Activated T-cell treated with anti-CD3 and anti-CD28 coated beads, Interleukin-2, amount 50 U/mL, for 24 hours (primary cell): ENCODE measurements at regions not wholly inside any gene's neighbourhood (a gene's known extent, or its start where the extent isn't known, plus 50 kb on each side); places are given as distances from the start of the nearest gene placed in this dataset.

Experiments
- DNase-seq: peaks from one replicate; pipeline ENCODE4 v3.0.0-alpha.2; 2020
- H3K27ac Mint-ChIP-seq: 2 replicates; pipeline ENCODE4 v1.8.0; 2020; ENCODE audit warnings: mild to moderate bottlenecking, mixed read lengths
- H3K27me3 Mint-ChIP-seq: 2 replicates; pipeline ENCODE4 v1.8.0; 2020; ENCODE audit warnings: mixed read lengths
- H3K36me3 Mint-ChIP-seq: 2 replicates; pipeline ENCODE4 v1.8.0; 2020; ENCODE audit warnings: low read depth, mixed read lengths
- H3K4me1 Mint-ChIP-seq: 2 replicates; pipeline ENCODE4 v1.8.0; 2020; ENCODE audit warnings: low read depth, mixed read lengths
- H3K4me3 Mint-ChIP-seq: 2 replicates; pipeline ENCODE4 v1.8.0; 2020; ENCODE audit warnings: mild to moderate bottlenecking, moderate library complexity, mixed read lengths
- H3K9me3 Mint-ChIP-seq: 2 replicates; pipeline ENCODE4 v1.8.0; 2020; ENCODE audit warnings: mixed read lengths

DNA sequence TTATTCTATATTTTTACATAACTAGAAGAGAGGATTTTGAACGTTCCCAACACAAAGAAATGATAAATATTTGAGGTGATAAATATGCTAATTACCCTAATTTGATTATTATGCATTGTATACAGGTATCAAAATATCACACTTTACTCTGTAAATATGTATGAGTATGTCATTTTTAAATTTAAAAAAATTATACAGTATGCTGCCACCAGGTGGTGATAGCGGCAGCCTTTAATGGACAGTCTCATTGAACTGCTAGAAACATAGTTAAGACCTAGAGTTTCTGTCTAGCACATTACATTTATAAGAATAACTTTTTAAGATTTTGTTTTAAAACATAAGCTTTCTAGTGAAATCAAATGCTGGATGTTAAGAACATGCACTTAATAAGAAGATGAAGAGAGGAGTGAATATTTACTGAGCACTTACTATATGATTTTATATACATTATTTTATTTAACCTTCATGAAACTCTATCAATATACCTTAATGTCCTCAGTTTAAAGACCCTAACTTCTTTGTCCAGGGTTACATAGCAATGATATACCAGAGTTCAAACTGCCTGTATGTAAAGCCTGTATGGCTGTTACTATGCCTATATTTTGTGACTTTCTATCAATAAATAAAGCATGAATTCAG lies 207.1 kb downstream of the NUF2 start:
- Mint-ChIP-seq H3K4me1 (no peaks in the 10 kb centered on the region), H3K27me3 (no peaks in the 10 kb centered on the region), H3K4me3 (no peak overlapping the region), H3K36me3 (no peaks in the 10 kb centered on the region), H3K9me3 (no peaks in the 10 kb centered on the region), H3K27ac (no peak overlapping the region)
- no peak for DNase-seq

DNA sequence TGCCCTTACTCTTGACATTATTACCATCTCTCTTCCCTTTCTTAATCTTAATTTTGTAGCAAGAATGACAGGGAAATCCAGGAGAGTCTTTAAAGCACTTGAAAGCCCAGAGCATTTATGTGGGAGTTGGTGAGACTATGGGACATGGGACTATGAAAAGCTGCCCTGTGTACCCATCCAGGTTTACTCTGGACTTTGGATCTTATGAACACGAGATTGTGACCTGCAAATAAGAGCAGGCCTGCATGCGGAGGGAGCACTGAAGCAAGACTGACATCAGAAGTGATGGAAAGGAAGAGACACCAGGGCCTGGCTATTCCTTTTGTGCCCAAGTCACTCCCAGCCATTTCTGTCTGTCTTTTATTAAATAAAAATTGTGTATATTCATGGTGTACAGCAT lies 209.6 kb downstream of the NUF2 start:
- no peak overlapping the region for H3K4me3 Mint-ChIP-seq
- no peak overlapping the region for H3K27ac Mint-ChIP-seq
- H3K27me3 Mint-ChIP-seq = no peaks in the 10 kb centered on the region
- H3K9me3 Mint-ChIP-seq = no peaks in the 10 kb centered on the region
- DNase-seq = no peak
- no peaks in the 10 kb centered on the region for H3K4me1 Mint-ChIP-seq
- no peaks in the 10 kb centered on the region for H3K36me3 Mint-ChIP-seq

DNA sequence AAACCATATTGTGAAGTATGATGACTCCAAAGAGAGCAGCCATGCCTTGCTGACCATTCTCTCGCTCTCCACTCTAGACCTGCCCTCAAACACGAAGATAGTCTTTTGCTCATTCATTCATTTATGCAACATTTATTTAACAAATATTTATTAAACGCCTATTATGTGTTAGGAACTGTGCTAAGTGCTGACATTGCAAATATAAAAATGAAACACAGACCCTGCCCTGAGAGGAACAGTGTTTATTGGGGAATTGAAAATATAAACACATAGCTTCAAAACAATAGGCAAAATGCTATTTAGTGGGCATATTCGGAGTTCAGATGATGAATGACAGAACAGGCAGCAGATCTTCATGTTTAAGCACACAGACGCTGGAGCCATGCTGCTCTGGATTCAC lies 213.6 kb downstream of the NUF2 start:
- DNase-seq = no peak
- Mint-ChIP-seq H3K4me1 (no peaks in the 10 kb centered on the region), H3K27ac (no peak overlapping the region), H3K27me3 (no peaks in the 10 kb centered on the region), H3K36me3 (no peaks in the 10 kb centered on the region), H3K4me3 (no peak overlapping the region), H3K9me3 (no peaks in the 10 kb centered on the region)

DNA sequence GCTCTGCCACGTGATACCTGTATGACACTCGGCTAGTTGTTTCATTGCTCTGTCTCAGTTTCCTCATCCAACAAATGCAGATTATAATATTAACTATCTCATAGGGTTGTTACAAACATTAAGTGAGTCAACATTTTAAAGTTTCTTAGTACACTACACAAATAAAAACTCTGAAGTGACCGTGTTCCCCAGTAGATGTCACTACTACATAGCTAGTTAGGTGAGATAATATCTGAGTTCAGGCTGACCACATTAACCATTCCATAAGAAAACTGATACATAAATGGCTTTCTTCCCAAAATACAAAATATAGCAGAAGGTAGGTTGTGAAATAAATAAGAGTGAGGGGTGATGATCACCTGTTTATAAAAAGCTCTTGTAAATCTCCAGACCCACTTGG lies 214.1 kb downstream of the NUF2 start:
- DNase-seq = no peak
- Mint-ChIP-seq H3K27me3 (no peaks in the 10 kb centered on the region), H3K27ac (no peak overlapping the region), H3K4me3 (no peak overlapping the region), H3K4me1 (no peaks in the 10 kb centered on the region), H3K36me3 (no peaks in the 10 kb centered on the region), H3K9me3 (no peaks in the 10 kb centered on the region)

DNA sequence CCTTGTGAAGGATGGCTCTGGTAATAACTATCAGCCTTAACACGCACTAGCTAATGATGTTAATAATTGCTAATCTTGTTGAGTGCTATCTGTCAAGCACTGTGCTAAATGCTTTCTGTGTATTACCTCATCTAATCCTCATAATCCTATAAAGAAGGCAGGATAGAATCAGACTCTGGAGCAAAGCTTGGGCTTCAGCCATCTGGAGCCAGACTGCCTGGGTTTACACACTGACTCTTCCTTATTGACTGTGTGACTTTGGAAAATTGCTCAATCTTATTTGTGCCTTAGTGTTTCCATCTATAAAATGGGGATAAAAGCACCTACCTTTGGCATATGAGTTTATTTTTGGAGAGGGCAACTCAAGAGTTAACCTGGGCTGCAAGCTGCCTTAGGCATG lies 216.1 kb downstream of the NUF2 start:
- Mint-ChIP-seq H3K4me3 (no peak overlapping the region), H3K36me3 (no peaks in the 10 kb centered on the region), H3K27me3 (no peaks in the 10 kb centered on the region), H3K27ac (no peak overlapping the region), H3K4me1 (no peaks in the 10 kb centered on the region), H3K9me3 (no peaks in the 10 kb centered on the region)
- no peak for DNase-seq

DNA sequence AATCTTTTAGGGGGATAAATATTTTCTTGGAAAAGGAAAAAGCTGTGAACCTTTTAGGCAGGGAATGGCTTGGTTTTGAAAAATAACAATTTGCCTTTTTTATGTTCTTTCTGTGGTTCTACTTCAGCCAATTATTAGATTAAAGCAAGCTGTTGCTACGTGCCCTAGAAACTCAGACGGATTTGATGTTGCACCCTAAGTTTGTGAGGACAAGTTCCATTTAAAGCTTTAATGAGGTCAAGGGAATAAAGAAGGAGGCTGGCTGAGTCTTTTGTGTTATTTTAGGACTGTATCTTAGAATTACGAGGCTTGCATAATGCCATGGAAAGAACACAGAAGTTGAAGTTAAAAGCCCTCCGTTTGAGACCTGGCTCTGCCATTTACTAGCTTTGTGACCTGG lies 216.9 kb downstream of the NUF2 start:
- no peak overlapping the region for H3K4me3 Mint-ChIP-seq
- no peaks in the 10 kb centered on the region for H3K4me1 Mint-ChIP-seq
- no peaks in the 10 kb centered on the region for H3K27me3 Mint-ChIP-seq
- H3K27ac Mint-ChIP-seq = no peak overlapping the region
- DNase-seq = no peak
- H3K9me3 Mint-ChIP-seq = no peaks in the 10 kb centered on the region
- H3K36me3 Mint-ChIP-seq = no peaks in the 10 kb centered on the region

DNA sequence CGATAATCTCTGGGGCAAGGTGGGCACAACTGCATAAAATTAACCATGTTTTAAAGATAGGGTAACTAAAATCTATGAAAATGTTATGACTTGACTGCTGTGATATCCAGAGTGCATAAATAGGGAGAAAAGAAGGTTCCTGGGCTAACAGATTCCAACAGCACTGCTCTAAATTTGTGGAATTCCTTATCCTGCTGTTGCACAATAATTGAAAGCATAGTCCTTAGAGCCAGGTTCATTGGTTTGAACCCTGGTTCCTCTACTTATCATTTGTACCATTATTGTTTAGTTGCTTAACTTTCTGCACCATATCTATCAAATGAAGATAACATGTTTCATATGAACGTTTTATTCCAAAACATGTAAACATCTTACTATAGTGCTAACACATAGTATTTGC lies 219.0 kb downstream of the NUF2 start:
- H3K27ac Mint-ChIP-seq = no peak overlapping the region
- no peaks in the 10 kb centered on the region for H3K9me3 Mint-ChIP-seq
- H3K4me1 Mint-ChIP-seq = no peaks in the 10 kb centered on the region

DNA sequence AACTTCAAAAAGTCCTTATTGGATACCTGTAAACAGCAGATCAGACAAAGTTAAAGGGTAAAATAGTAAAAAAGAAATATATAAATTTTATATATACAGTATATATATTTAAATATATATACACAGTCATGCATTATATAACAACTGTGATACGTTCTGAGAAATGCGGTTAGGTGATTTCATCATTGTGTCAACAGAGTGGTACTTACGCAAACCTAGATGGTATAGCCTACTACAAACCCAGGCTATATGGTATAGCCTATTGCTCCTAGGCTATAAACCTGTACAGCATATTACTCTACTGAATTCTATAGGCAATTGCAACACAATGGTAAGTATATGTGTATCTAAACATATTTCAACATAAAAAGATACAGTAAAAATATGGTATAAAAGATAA lies 222.7 kb downstream of the NUF2 start:
- Mint-ChIP-seq H3K36me3 (no peaks in the 10 kb centered on the region), H3K27ac (no peak overlapping the region), H3K4me3 (no peak overlapping the region), H3K9me3 (peaks cover 6% of the 10 kb centered on the region), H3K27me3 (no peaks in the 10 kb centered on the region), H3K4me1 (no peaks in the 10 kb centered on the region)
- DNase-seq = no peak

More for the DNA sequence above, 219.0 kb downstream of the NUF2 start:
- no peak for DNase-seq
- Mint-ChIP-seq H3K27me3 (no peaks in the 10 kb centered on the region), H3K36me3 (no peaks in the 10 kb centered on the region), H3K4me3 (no peak overlapping the region)

DNA sequence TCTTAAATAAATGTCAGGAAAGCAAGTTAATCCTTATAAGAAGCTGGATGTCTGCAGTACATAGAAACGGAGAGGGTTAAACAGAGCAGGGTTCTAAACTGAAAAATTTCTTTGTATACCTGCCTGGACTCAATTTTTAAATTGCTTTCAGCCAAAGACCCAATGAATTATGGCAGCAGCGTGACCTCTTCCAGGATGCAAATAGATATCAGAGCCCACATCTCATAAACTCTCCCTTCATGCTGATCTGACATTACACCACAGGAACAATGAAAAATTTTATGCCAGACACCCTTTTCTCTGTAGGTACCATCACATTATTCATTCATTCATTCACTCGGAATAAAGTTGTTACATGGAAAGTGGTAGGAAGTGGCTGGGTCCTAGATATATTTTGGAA lies 236.4 kb downstream of the NUF2 start:
- no peaks in the 10 kb centered on the region for H3K9me3 Mint-ChIP-seq
- no peaks in the 10 kb centered on the region for H3K27me3 Mint-ChIP-seq
- no peak for DNase-seq
- no peak overlapping the region for H3K4me3 Mint-ChIP-seq
- H3K27ac Mint-ChIP-seq = no peak overlapping the region
- H3K4me1 Mint-ChIP-seq = no peaks in the 10 kb centered on the region
- H3K36me3 Mint-ChIP-seq = no peaks in the 10 kb centered on the region

DNA sequence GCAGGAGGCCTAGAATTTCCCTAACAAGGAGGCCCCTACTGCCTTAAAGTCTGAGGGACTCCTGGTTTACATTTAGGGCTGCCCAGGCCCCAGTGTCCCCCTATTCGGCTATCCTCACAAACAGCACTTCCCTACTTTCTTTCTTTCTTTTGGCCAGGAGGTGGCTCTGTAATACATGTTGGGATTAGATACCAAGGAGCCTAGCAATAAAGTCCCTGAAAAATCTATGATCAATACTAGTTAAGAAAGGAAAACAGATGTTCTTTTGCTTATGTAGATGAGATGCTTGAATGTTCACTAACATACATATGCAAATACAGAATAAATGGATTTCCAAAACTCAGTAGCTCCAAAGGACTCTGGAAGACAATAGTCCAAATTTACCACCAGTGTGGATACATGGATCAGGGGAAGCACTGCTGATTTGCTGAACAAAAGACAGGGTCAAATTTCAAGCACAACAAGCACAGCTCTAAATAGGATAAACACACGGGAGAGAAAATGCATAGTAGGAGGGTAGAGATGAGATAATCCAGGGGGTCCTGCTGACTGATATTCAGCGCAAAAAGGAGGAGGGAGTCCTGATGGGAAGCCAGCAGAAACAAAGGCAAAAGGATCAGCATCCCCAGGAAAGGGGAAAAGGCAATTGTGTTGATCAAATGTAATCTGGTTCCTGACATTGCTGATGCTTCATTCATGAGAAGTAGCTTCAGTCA lies 240.0 kb downstream of the NUF2 start:
- DNase-seq = no peak
- no peak overlapping the region for H3K4me3 Mint-ChIP-seq
- no peaks in the 10 kb centered on the region for H3K36me3 Mint-ChIP-seq
- no peaks in the 10 kb centered on the region for H3K27me3 Mint-ChIP-seq
- H3K27ac Mint-ChIP-seq = no peak overlapping the region
- no peaks in the 10 kb centered on the region for H3K9me3 Mint-ChIP-seq
- no peaks in the 10 kb centered on the region for H3K4me1 Mint-ChIP-seq

DNA sequence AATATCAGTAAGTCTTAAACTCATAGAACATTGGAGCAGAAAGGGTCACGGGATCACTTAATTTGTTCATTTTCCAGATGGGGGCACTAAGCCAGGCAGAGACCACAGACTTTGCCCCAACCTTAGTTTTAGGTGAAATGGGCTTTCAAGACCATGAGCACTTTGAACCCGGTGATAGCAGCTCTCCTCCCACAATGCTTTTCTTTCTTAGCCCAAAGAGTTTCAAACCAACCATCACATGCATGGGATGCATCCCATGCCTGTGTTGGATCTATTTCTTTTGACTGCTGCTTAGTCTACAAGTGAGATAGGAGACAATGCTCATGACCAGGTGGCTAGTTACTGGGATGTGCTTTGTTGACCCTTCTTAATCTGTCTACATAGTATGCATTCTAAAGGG lies 240.6 kb downstream of the NUF2 start:
- Mint-ChIP-seq H3K9me3 (no peaks in the 10 kb centered on the region), H3K4me1 (no peaks in the 10 kb centered on the region), H3K27ac (no peak overlapping the region), H3K27me3 (no peaks in the 10 kb centered on the region), H3K4me3 (no peak overlapping the region), H3K36me3 (no peaks in the 10 kb centered on the region)
- no peak for DNase-seq

DNA sequence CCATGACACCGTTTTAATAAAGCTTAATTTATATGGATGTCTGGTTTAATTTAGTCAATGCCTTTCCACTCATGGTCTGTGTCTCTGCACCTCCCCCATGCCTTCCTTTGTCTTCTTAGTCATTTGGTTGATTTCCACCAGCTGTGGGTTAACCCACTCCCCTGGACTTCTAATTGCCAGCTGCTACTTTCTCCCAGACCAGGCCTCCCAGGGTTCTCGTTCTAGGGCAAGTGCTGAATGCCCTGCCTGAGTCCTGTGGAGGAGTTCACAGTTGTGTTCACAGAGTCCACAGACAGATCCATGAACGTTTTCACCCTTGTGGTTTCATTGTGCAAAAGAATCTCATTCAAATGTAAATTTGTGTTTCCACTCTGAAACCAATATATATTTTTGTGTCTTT lies 243.4 kb downstream of the NUF2 start:
- H3K36me3 Mint-ChIP-seq = no peaks in the 10 kb centered on the region
- H3K9me3 Mint-ChIP-seq = no peaks in the 10 kb centered on the region
- no peak for DNase-seq

DNA sequence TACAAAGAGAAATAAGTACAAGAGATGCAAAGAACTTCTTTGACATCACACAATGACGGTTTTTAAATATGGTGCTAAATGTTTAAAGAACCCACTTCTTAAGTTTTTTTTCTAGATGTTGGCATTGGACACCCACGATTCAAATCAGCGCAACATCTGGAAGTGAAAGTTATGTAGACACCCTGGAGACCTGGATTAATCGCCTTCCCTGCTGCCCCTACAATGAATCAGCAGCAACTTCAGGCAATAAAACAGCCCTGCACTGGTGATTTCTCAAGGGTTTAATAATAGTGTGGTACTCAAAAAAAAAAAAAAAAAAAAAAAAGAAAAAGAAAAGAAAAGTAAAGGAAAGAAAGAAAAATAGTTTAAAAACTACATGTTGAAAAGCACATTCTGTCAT lies 248.3 kb downstream of the NUF2 start:
- no peak overlapping the region for H3K4me3 Mint-ChIP-seq
- H3K9me3 Mint-ChIP-seq = no peaks in the 10 kb centered on the region
- H3K4me1 Mint-ChIP-seq = no peaks in the 10 kb centered on the region
- no peak for DNase-seq
- no peaks in the 10 kb centered on the region for H3K27me3 Mint-ChIP-seq
- no peaks in the 10 kb centered on the region for H3K36me3 Mint-ChIP-seq
- H3K27ac Mint-ChIP-seq = no peak overlapping the region

More for the DNA sequence above, 243.4 kb downstream of the NUF2 start:
- Mint-ChIP-seq H3K4me1 (no peaks in the 10 kb centered on the region), H3K4me3 (no peak overlapping the region), H3K27me3 (no peaks in the 10 kb centered on the region), H3K27ac (no peak overlapping the region)

DNA sequence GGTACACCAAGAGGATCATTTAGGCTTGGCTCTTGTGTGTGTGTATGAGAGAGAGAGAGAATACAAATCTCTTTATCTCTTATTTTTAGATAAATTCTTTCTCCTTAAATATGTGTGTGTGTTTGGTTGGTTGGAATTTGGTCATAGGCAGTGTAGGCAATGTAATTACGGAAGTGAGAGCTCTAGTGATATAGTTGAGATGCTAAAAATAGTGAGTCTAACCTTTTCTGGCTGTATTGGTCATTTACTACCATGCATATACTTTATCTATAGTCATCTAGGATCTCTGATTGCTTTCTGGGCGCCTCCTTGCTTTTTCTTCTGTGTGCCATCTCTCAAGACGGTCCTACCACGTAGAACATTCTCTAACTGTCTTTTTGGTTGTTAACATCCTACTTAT lies 250.2 kb downstream of the NUF2 start:
- Mint-ChIP-seq H3K36me3 (no peaks in the 10 kb centered on the region), H3K27ac (no peak overlapping the region), H3K4me1 (no peaks in the 10 kb centered on the region), H3K4me3 (no peak overlapping the region), H3K9me3 (no peaks in the 10 kb centered on the region), H3K27me3 (no peaks in the 10 kb centered on the region)
- no peak for DNase-seq

DNA sequence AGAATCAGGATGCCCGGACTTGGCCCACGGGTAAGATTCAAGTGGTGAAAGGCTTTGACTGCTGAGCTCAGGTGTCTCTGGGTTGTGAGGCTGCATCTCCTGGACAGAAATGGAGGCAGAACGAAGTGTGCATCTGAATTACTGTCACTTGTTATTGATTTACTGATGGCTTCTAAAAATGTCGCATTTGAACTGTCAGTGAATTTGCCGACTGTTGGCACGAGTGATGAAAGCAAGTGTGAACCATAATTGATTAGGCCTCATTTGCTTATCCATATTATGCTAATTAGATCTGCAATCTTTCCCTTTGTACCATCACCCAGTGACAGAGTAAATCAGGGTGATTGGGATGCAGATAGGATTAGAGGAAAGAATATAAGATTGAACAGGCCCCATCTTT lies 252.4 kb downstream of the NUF2 start:
- Mint-ChIP-seq H3K36me3 (no peaks in the 10 kb centered on the region), H3K4me1 (no peaks in the 10 kb centered on the region), H3K27me3 (no peaks in the 10 kb centered on the region), H3K27ac (no peak overlapping the region), H3K9me3 (no peaks in the 10 kb centered on the region), H3K4me3 (no peak overlapping the region)
- no peak for DNase-seq

DNA sequence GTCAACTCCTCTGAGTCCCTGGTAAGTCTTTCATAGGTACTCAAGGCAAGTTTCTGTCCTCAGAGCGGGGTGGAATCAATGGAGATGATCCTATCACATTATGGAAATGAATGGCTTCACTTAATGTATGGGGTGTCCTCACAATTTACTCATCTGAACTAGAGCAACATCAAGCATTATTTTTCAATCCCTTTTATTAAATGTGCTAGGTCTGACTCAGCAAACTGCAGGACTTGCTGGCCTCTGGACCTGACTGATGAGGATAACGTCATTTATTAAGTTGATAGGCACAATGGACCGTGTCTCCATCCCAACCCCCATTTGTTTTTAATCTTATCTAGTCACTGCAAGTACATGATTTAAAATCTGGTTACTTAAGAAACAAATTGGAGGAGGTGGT lies 259.2 kb downstream of the NUF2 start:
- Mint-ChIP-seq H3K36me3 (no peaks in the 10 kb centered on the region), H3K4me3 (no peak overlapping the region), H3K4me1 (no peaks in the 10 kb centered on the region), H3K27ac (no peak overlapping the region), H3K9me3 (no peaks in the 10 kb centered on the region), H3K27me3 (no peaks in the 10 kb centered on the region)
- no peak for DNase-seq
